ENCODE measurements at regions not wholly inside any gene's neighbourhood (a gene's known extent, or its start where the extent isn't known, plus 50 kb on each side); places are given as distances from the start of the nearest gene placed in this dataset.

- no peak for ATAC-seq
- H3K4me2 ChIP-seq, result no peak overlapping the region
- no peak for TF ChIP-seq ZNF462 (CRISPR knock-in tag; IDR thresholded peaks at IDR 0.05)
- no peak for TF ChIP-seq ETS1 (IDR thresholded peaks at IDR 0.05)
- TF ChIP-seq NANOG (IDR thresholded peaks at IDR 0.05; ENCODE audit: borderline replicate concordance), result no peak
- TF ChIP-seq ZNF331 (CRISPR knock-in tag; IDR thresholded peaks at IDR 0.05; ENCODE audit: low read depth), result no peak
- TF ChIP-seq JUNB (IDR thresholded peaks at IDR 0.05; ENCODE audit: unreplicated experiment), result no peak
- no peak for TF ChIP-seq EZH2 (IDR thresholded peaks at IDR 0.05; ENCODE audit: low read depth, unreplicated experiment)
- no peak for TF ChIP-seq ZNF114 (CRISPR knock-in tag; IDR thresholded peaks at IDR 0.05)
- no peak for TF ChIP-seq REST (IDR thresholded peaks at IDR 0.05; ENCODE audit: unreplicated experiment)
- no peak for TF ChIP-seq CREB1 (CRISPR knock-in tag; IDR thresholded peaks at IDR 0.05; ENCODE audit: low read depth)
- TF ChIP-seq STAT1 (IDR thresholded peaks at IDR 0.05; ENCODE audit: unreplicated experiment), result no peak
- TF ChIP-seq POLR2AphosphoS5 (IDR thresholded peaks at IDR 0.05; ENCODE audit: low read depth), result no peak
Measured at GRCh38 chr1:229119161-229119560, 151.8 kb upstream of the RAB4A start.

More at GRCh38 chr1:229119161-229119560, 151.8 kb upstream of the RAB4A start:
- Histone ChIP-seq H3F3A (replicated peaks; ENCODE audit: low read depth) (no peaks in the 10 kb centered on the region), H3K4me3 (no peak overlapping the region), H3K4me1 (ENCODE audit: insufficient read depth) (peaks cover 13% of the 10 kb centered on the region), H4K20me1 (replicated peaks; ENCODE audit: insufficient read depth) (no peaks in the 10 kb centered on the region), H3K27ac (ENCODE audit: low read depth) (no peak overlapping the region), H3K36me3 (ENCODE audit: insufficient read depth) (no peaks in the 10 kb centered on the region), H3K79me2 (replicated peaks; ENCODE audit: insufficient read depth) (no peaks in the 10 kb centered on the region), H2AFZ (no peak overlapping the region), H3K9me2 (ENCODE audit: insufficient read depth) (no peaks in the 10 kb centered on the region), H3K27me3 (ENCODE audit: insufficient read depth) (no peaks in the 10 kb centered on the region)
- peaks cover 6% of the 10 kb centered on the region; the same call in 2 of the 3 replicates for H3K9me3 Mint-ChIP-seq
- no peaks in the 10 kb centered on the region for H3K36me3 Mint-ChIP-seq (ENCODE audit: low read depth)
- no peak overlapping the region for H3K4me3 Mint-ChIP-seq
- H3K27me3 Mint-ChIP-seq (ENCODE audit: insufficient read depth, low read depth, poor library complexity), result peaks cover 11% of the 10 kb centered on the region
- H3K4me1 Mint-ChIP-seq, result peaks cover 17% of the 10 kb centered on the region
- DNase-seq (ENCODE audit: low spot score), result no peak
- no peak overlapping the region for H3K27ac Mint-ChIP-seq

Measured in GM23338 (cell line).